ENCODE measurements at regions not wholly inside any gene's neighbourhood (a gene's known extent, or its start where the extent isn't known, plus 50 kb on each side); places are given as distances from the start of the nearest gene placed in this dataset.
A peak's percentile ranks its signal among the peaks of the same experiment; 100 is the strongest.

DNA sequence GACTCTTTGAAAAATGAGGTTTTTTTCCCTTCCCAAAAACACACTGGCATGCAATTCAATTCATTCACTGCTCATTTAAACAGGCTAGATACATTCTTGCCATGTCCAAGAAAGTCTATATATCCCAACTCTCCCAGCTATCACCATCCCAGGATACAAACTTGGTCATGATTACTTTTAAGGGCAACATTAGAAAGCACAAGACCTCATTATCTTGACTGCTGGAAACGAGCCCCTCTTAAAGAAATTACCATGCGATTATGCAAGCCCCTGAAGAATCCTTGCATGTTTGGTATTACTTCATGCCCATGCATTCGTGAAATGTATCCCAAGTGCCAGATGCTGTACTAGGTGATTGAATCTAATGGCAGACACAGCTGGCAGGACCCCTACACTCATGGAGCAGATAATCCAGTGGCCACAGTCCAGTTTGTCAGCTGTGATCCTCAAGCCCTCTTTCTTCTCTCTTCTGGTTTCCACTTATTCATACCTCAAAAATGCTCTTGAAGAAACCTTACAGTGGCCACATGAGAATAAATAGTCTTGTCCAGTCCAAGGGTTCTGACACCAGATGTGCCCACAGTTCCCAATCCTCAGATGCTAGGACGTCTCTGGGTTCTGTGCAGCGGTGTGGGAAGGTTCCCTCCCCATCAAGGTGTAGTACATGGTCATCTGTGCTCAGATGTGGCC is 103.7 kb upstream of the HABP2 start:
- H3K4me3 ChIP-seq (ENCODE audit: low read depth, low read length) = no peak overlapping the region
- TF ChIP-seq, protein P1, sequence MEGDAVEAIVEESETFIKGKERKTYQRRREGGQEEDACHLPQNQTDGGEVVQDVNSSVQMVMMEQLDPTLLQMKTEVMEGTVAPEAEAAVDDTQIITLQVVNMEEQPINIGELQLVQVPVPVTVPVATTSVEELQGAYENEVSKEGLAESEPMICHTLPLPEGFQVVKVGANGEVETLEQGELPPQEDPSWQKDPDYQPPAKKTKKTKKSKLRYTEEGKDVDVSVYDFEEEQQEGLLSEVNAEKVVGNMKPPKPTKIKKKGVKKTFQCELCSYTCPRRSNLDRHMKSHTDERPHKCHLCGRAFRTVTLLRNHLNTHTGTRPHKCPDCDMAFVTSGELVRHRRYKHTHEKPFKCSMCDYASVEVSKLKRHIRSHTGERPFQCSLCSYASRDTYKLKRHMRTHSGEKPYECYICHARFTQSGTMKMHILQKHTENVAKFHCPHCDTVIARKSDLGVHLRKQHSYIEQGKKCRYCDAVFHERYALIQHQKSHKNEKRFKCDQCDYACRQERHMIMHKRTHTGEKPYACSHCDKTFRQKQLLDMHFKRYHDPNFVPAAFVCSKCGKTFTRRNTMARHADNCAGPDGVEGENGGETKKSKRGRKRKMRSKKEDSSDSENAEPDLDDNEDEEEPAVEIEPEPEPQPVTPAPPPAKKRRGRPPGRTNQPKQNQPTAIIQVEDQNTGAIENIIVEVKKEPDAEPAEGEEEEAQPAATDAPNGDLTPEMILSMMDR (IDR thresholded peaks at IDR 0.05; ENCODE audit: low read depth, low read length) = no peak

- TF ChIP-seq, protein P1 (IDR thresholded peaks at IDR 0.05; ENCODE audit: low read depth, low read length) = no peak
- H3K4me3 ChIP-seq (ENCODE audit: low read depth, low read length) = no peak overlapping the region
These were observed 102.6 kb upstream of the HABP2 start for GRCh38 chr10:113450046-113450804.

GRCh38 chr10:113450906-113451305 is 101.9 kb upstream of the HABP2 start:
- TF ChIP-seq, protein P1 (IDR thresholded peaks at IDR 0.05; ENCODE audit: low read depth, low read length) = no peak
- H3K4me3 ChIP-seq (ENCODE audit: low read depth, low read length) = no peak overlapping the region

- H3K4me3 ChIP-seq (ENCODE audit: low read depth, low read length) = no peak overlapping the region
- TF ChIP-seq, protein P1 (IDR thresholded peaks at IDR 0.05; ENCODE audit: low read depth, low read length) = no peak
These were observed 100.6 kb upstream of the HABP2 start for GRCh38 chr10:113452146-113452845.

GRCh38 chr10:113453351-113453750 is 99.5 kb upstream of the HABP2 start:
- TF ChIP-seq, protein P1 (IDR thresholded peaks at IDR 0.05; ENCODE audit: low read depth, low read length) = no peak
- no peak overlapping the region for H3K4me3 ChIP-seq (ENCODE audit: low read depth, low read length)

GRCh38 chr10:113454341-113455061 is 98.4 kb upstream of the HABP2 start:
- TF ChIP-seq, protein P1 (IDR thresholded peaks at IDR 0.05; ENCODE audit: low read depth, low read length) = peak; percentile 56
- no peak overlapping the region for H3K4me3 ChIP-seq (ENCODE audit: low read depth, low read length)
